H1 (cell line): ENCODE measurements at regions not wholly inside any gene's neighbourhood (a gene's known extent, or its start where the extent isn't known, plus 50 kb on each side); places are given as distances from the start of the nearest gene placed in this dataset.

ENCODE experiments used
- CHD7 ChIP-seq: fragments of 300-600 bp; sonication (generic); IDR thresholded peaks from 2 replicates; pipeline ENCODE4 v1.7.1; 2012; ENCODE audit warnings: low read length, moderate library complexity, mild to moderate bottlenecking, inconsistent platforms; ENCODE audit not compliant: insufficient replicate concordance

- no peak for TF ChIP-seq CHD7
- TF ChIP-seq, all 59 proteins: peak for 0
Observed at GRCh38 chr15:60222404-60222803, 175.4 kb downstream of the ANXA2 start (continued).
